Inflammatory macrophage (primary cell): ENCODE measurements at regions not wholly inside any gene's neighbourhood (a gene's known extent, or its start where the extent isn't known, plus 50 kb on each side); places are given as distances from the start of the nearest gene placed in this dataset.

Experiments used
- DNase-seq, 2 donors: peaks; one replicate each; pipeline ENCODE4 v3.0.0-alpha.2; 2020 to 2022

GRCh38 chr2:64196963-64197362 is 52.7 kb upstream of the PELI1 start:
- no peak for DNase-seq

DNA sequence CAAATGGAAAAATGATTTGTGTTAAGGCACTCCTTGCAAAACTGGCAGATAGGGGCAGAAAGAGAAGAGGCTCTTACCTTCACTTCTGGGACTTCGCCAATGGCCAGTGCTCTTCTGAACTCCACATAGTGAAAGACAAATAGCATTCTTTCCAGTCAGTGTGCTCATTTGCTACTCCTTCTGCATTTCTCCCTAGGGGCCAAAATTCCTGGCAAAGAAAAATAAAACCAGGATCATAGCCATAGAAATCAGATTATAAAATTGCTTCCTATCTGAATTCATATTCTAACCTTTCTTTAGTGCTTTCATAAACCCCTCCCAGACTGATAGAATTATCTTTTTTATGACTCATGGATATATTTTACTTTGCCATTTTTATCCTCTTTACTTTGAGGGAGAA is 56.9 kb upstream of the PELI1 start:
- no peak for DNase-seq

- peak in 1 of 2 donors; percentile 36 for DNase-seq
Measured at GRCh38 chr2:64202206-64202845, 58.1 kb upstream of the PELI1 start.

DNA sequence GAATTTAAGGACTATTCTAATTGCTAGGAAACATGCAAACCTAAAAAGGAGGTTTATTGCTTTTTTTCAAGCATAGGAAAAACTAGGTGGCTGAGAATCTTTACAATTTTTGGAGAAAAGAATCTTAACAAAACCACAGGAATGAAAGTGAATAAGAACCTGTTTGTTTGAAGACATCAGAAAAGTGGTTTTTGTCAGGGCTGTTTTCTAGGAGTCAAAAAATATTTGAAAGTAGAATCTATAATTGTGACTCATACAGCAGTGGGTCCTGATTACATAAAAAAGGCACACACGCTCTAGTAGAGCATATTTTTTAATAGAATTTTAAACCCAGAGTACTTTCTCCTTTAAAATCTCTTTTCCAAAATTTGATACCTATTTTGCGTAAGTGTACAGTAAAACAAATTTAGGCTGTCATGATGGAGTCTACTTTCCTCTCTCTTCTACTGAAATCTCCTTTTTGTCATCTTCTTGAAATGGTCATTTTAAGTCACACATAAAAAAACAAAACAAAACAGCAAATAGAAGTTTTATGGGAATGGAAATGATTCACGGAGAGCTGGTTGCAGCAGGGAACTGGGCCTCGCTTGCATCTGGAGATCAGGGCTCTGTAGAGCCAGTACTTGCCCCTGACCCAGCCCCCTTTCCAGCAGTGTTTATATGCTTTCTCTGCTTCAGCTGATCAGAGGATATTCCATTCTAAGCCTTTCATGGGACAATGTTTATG is 59.1 kb upstream of the PELI1 start:
- no peak for DNase-seq

DNA sequence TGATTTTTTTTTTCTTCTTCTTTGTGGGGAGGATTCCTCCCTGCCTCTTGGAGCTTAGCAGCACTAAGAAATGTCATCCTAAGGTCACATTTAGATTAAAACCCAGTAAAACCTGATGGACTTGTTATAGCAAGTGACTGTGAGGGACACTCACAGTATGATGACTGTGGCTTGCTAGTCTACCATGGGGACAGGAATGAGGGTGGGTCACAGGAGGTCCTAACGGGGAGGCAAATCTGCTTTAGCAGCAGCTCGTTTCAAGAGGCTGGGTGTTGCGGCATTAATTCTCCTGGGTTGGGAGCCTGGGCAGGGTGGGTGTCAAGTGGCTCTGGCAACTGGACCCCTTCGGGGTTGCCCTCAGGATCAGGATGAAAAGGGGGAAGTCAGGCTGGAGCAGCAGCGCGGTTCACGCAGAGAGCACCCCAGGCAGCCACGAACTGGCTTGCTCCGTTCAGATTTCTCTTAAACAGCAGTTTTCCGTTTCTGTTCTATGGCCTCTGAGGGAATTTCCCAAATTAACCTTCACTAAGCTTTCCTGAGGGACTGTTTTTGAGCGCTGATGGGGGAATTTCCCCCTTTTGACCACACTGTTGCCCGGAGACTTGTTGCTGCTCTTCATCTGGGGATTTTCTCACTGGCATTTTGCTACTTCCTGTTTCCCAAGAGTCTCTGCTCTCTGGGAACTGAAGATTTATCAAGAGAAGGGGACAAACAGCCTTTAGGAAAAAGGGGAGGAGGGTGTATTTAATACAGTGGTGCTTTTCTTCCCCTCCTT is 59.8 kb upstream of the PELI1 start:
- peak; percentile 58 to 68 for DNase-seq

DNA sequence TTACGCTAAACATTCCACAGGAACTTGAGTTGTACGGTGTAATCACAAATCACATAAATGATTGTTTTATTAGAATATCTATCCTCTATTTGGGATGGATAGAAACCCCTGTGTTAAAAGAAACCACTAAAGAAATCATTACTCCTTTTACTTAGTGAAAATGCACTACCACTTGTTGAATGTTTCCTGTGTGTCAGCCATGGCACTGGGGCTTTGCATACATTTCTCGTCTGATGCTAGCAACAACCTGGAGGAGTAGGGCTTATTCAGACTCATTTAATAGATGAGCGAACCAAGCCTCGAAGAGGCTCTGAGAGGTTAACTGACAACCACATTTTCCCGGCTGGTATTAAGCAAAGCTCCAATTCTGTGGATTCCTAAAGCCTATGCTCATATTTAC is 60.5 kb upstream of the PELI1 start:
- no peak for DNase-seq

DNA sequence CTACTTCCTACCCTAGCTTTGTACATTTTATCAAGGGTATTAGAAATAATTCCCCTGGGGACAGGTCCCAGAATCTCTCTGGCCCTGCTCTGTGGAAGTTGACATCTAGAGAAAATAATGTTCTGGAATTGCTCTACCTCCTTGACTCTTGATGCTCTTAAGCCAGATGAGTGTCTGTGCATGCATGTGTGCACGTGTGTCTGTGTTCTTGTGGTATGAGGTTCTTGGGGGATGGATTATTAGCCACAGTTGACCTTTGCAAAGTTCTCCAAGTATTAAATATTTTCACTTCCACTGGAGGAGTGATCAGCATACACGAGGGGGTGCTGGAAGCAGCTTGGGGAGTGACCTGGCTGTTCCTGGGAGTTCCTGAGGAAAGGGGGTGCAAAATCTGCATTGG is 61.2 kb upstream of the PELI1 start:
- no peak for DNase-seq

GRCh38 chr2:64207573-64207972 is 63.4 kb upstream of the PELI1 start:
- no peak for DNase-seq

DNA sequence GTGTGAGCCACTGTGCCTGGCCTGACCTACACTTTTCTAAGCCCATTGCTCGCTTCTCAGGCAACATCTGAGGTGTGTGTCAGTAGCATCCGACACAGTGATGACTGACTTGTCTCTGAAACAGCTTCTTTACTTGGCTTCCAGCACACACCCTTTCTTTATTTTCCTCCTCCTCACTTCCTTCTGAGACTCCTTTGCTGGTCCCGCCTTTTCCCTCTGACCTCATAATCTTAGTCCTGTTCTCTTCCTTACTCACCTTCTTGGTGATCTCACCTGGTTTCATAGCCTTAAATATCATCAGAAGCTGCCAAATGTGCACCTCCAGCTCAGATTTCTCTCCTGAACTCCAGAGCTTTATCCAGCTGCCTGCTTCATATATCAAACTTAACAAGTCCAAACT is 66.6 kb upstream of the PELI1 start:
- no peak for DNase-seq

GRCh38 chr2:64211276-64211921 is 67.2 kb upstream of the PELI1 start:
- DNase-seq = peak; percentile 53

DNA sequence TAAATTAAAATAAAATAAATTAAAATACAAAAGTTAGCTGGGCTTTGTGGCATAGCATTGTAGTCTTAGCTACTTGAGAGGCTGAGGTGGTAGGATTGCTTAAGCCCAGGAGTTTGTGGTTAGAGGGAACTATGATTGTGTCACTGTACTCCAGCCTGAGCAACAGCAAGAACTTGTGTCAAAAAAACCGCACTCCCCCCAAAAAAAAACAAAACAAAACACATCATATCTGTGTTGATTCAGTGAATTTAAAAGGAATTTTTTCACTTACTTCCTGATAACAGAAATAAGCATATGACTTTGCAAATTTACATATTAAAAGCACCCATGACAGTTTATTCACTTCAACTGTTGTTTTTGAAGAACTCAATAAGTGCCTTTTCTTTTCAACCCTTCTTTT is 68.1 kb upstream of the PELI1 start:
- DNase-seq = peak; percentile 90 to 93

DNA sequence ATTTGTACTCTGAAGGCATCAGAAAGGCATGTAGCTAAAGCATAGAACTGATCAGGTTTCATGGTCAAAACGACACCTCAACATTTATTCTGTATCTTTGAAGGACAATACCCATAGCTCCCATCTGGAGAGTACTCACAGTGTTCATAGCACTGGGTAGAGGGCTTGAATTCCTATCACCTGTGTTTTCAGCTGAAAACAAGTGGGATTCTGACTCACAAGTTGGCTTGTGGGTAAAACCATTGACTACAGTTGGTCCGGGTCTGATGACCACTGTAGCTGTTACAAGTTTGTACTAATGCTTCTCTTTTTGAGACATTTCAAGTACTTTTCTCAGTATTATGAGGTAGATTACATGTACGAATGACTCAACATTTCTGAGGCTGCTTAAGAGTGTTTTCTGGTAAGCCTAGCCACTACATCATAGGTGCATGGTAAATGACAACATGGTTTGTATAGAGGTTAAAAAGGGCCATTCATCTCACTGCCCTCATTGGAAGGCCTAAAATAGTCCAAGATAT is 68.6 kb upstream of the PELI1 start:
- DNase-seq = peak; percentile 64 to 84

GRCh38 chr2:64213532-64214275 is 69.5 kb upstream of the PELI1 start:
- no peak for DNase-seq

- no peak for DNase-seq
Measured at GRCh38 chr2:64214281-64215115, 70.3 kb upstream of the PELI1 start.

GRCh38 chr2:64217198-64217869 is 73.1 kb upstream of the PELI1 start:
- DNase-seq = no peak

GRCh38 chr2:64218137-64218802 is 74.0 kb upstream of the PELI1 start:
- DNase-seq = no peak

GRCh38 chr2:64219149-64219548 is 74.9 kb upstream of the PELI1 start:
- peak in 1 of 2 donors; percentile 49 for DNase-seq

DNA sequence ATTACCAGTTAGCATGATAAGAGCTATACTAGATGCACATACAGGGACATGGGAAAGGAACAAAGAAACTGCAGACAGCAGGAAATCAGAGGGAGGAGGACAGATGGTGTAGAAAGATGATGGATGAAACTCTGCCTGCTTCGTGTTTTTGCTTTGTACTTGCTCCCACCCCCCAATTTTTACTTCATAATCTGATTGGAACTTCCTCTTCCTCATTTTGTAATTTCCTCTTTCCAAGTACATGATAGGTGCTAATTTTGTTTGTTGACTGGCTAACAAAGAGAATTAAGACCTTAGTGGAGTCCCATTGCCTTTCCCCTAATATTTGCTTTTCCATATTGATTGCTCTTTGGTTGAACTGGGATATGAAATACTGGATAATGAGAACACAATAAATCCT is 76.0 kb upstream of the PELI1 start:
- DNase-seq = peak; percentile 42 to 62

- DNase-seq = no peak
Measured at GRCh38 chr2:64220894-64221617, 76.8 kb upstream of the PELI1 start.
